ENCODE measurements at regions not wholly inside any gene's neighbourhood (a gene's known extent, or its start where the extent isn't known, plus 50 kb on each side); places are given as distances from the start of the nearest gene placed in this dataset.

DNA sequence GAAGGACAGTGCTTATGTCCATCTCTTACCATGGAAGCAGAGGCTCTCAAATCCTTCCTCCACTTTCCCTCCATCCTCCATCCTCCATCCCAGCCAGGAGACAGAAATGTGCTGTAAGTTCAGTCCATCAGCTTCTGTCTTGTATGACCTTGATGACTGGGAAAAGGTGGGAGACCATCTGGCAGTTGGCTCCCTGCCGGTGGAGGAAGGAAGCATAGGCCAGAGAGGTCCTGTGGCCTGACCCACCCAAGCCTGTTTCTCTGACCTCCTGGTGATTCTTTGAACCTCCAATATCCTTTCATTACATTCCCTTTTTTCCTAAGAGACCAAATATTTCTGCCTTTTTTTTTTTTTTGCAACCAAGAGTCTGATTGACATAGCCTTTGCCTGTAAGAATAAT, 215.3 kb downstream of the ABCC12 start:
- TF ChIP-seq CTCF (IDR thresholded peaks at IDR 0.05; ENCODE audit: extremely low read depth, missing control alignments) = no peak
- DNase-seq (ENCODE audit: low spot score) = no peak

- no peak for DNase-seq (ENCODE audit: low spot score)
- TF ChIP-seq CTCF (IDR thresholded peaks at IDR 0.05; ENCODE audit: extremely low read depth, missing control alignments) = no peak
Observed at GRCh38 chr16:47939680-47940079, 216.1 kb downstream of the ABCC12 start.

DNA sequence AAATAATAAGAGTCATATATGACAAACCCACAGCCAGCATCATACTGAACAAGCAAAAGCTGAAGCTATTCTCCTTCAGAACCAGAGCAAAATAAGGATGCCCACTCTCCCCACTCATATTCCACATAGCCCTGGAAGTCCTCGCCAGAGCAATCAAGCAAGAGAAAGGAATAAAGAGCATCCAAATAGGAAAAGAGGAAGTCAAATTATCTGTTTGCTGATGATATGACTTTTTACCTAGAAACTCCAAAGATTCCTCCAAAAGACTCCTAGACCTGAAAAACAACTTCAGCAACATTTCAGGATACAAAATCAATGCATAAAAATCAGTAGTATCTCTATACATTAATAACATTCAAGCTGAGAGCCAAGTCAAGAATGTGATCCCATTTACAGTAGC, 217.5 kb downstream of the ABCC12 start:
- DNase-seq (ENCODE audit: low spot score) = no peak
- TF ChIP-seq CTCF (IDR thresholded peaks at IDR 0.05; ENCODE audit: extremely low read depth, missing control alignments) = no peak

GRCh38 chr16:47928008-47928407, 227.8 kb downstream of the ABCC12 start:
- no peak for DNase-seq (ENCODE audit: low spot score)
- no peak for TF ChIP-seq CTCF (IDR thresholded peaks at IDR 0.05; ENCODE audit: extremely low read depth, missing control alignments)

DNA sequence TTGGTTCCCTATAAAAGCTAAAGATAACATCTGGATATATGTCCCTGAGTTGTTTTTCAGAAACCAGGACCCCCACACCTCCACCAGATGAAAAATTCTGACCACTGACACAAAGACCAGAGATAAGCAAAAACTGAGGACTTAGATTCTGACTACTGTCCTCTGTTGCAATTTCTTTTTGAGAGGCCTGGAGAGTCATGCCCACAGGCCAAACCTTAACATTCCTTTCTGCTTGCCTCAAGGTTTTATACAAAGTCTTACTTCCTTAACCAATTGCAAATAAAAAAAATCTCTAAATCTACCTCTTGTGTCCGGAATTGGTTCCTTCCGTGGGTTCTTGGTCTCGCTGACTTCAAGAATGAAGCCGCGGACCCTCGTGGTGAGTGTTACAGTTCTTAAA, 228.5 kb downstream of the ABCC12 start:
- TF ChIP-seq CTCF (IDR thresholded peaks at IDR 0.05; ENCODE audit: extremely low read depth, missing control alignments) = no peak
- no peak for DNase-seq (ENCODE audit: low spot score)

GRCh38 chr16:47925811-47926460, 229.9 kb downstream of the ABCC12 start:
- TF ChIP-seq CTCF (IDR thresholded peaks at IDR 0.05; ENCODE audit: extremely low read depth, missing control alignments) = no peak
- no peak for DNase-seq (ENCODE audit: low spot score)

GRCh38 chr16:47924950-47925349, 230.8 kb downstream of the ABCC12 start:
- no peak for TF ChIP-seq CTCF (IDR thresholded peaks at IDR 0.05; ENCODE audit: extremely low read depth, missing control alignments)
- DNase-seq (ENCODE audit: low spot score) = no peak

Data from GM20000 (cell line).